GM10266 (cell line): ENCODE measurements at regions not wholly inside any gene's neighbourhood (a gene's known extent, or its start where the extent isn't known, plus 50 kb on each side); places are given as distances from the start of the nearest gene placed in this dataset.

Source experiments
- DNase-seq: peaks from one replicate; pipeline ENCODE4 v3.0.0; 2012; ENCODE audit errors: extremely low spot score
- CTCF ChIP-seq: IDR thresholded peaks from 2 replicates; pipeline ENCODE4 v1.5.1; 2012; ENCODE audit warnings: mild to moderate bottlenecking, low read depth; ENCODE audit not compliant: control insufficient read depth, insufficient read depth; ENCODE audit errors: missing control alignments

DNA sequence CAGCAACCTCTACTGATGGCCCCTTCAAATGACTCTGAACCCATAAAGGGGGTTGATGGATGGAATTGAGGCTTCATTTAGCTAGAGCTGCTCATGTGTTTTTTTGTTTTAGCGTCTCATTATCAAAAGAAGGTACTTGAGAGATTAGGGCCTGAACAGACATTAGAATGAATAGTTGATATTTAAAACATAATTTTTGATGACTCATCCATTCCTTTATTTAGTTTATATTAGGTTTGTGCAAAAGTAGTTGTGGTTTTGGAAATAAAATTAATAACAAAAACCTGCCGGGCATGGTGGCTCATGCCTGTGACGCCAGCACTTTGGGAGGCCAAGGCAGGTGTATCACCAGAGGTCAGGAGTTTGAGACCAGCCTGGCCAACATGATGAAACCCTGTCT is 485.9 kb downstream of the PSAT1 start:
- TF ChIP-seq CTCF, result no peak
- no peak for DNase-seq

- no peak for TF ChIP-seq CTCF
- DNase-seq, result no peak
Measured at GRCh38 chr9:78783743-78784142, 486.8 kb downstream of the PSAT1 start.

DNA sequence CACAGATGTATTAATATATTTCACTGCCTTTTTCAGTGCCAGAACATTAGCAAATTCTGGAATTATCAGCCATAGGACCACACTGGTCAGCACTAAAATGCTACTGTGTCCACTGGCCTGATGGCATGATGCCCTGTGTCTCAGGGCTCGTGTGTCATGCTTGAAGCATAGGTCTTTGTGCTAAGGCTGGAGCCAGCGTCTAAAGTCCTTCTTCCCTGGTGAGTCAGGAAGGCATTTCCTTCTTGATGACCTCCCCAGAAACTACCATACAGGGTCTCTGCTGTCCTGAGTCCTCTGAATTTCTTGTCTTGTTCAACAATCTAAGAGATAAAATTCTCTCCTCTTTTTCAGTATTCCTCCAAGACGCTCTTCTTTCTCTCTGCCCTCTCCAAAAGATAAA is 489.9 kb downstream of the PSAT1 start:
- no peak for TF ChIP-seq CTCF

DNA sequence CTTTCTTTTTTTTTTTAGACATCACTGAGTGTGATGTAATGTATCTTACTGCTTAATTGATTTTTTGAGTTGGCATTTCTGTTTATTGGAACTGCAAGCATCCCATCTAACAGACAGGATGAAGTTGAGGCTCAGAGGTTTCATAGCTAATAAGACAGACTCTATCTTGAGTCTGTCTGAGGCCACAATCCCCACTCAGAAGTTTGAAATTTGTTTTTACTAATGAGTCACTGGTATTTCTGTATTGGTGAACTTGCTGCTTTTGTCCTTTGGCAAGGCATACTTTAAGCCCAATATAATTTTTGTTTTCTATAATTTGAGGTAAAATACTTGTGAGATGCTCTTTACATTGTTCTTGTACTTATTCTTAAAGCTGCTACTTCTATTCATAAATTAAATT is 491.2 kb downstream of the PSAT1 start:
- TF ChIP-seq CTCF, result no peak
- DNase-seq, result no peak

More for the DNA sequence above, 489.9 kb downstream of the PSAT1 start:
- DNase-seq, result no peak

- DNase-seq, result no peak
Measured at GRCh38 chr9:78791779-78792178, 494.9 kb downstream of the PSAT1 start.

GRCh38 chr9:78792745-78793144 is 495.8 kb downstream of the PSAT1 start:
- no peak for TF ChIP-seq CTCF
- DNase-seq, result no peak

More at GRCh38 chr9:78791779-78792178, 494.9 kb downstream of the PSAT1 start:
- no peak for TF ChIP-seq CTCF

DNA sequence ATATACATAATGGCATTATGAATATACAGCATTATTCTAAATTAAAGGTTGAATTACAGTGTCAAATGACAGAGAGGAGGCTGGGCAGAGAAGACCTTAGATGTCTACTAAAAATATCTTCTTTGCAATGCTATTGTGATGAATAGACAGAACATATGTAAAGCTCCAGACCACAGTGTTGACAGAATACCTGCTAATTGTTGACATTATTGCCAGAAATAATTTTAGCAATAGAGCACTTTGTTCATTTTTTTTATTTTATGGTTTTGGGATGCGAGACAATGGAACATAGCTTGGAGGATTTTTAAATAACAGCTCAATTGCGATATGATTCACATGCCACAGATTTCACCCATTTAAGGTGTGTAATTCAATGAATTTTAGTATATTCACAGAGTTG is 508.8 kb downstream of the PSAT1 start:
- TF ChIP-seq CTCF, result no peak
- DNase-seq, result no peak
